A673 (cell line): ENCODE measurements at regions not wholly inside any gene's neighbourhood (a gene's known extent, or its start where the extent isn't known, plus 50 kb on each side); places are given as distances from the start of the nearest gene placed in this dataset.

Experiments
- BruUV-seq: library from RNA; stranded (reverse); fragments of 400-500 nt; replicated peaks from 2 replicates; lab custom pipeline; 2021; lab: Mats Ljungman, UMichigan
- CTCF ChIA-PET: fragments of 300-600 bp; sonication (Branson Sonifier 250); formaldehyde crosslinking; loops from one replicate; lab custom pipeline; 2022; ENCODE audit warnings: antibody characterized with exemption; lab: Charles Lee
- POLR2A ChIA-PET: fragments of 300-600 bp; sonication (Branson Sonifier 250); formaldehyde crosslinking; loops from one replicate; lab custom pipeline; 2022; ENCODE audit warnings: antibody characterized with exemption; ENCODE audit not compliant: low non-redundant PET; lab: Charles Lee
- DNase-seq: peaks from one replicate; pipeline ENCODE4 v3.0.0-alpha.2; 2015; ENCODE audit warnings: low spot score
- H3K27ac ChIP-seq: fragments of 200-600 bp; sonication (generic); 2 replicates; pipeline ENCODE4 v1.5.1; 2016; ENCODE audit warnings: mixed run types, low read depth, mild to moderate bottlenecking, mixed read lengths, antibody characterized with exemption, low read length; ENCODE audit not compliant: poor library complexity, severe bottlenecking
- H3K27me3 ChIP-seq: fragments of 200-600 bp; sonication (generic); replicated peaks from 2 replicates; pipeline ENCODE4 v1.6.1; 2017; ENCODE audit warnings: mixed run types, low read depth, mild to moderate bottlenecking, mixed read lengths, antibody characterized with exemption, low read length; ENCODE audit not compliant: insufficient read depth, poor library complexity
- H3K36me3 ChIP-seq: fragments of 200-600 bp; sonication (generic); 2 replicates; pipeline ENCODE4 v1.6.1; 2016; ENCODE audit warnings: mixed run types, mild to moderate bottlenecking, mixed read lengths, antibody characterized with exemption, low read length; ENCODE audit not compliant: insufficient read depth, poor library complexity, severe bottlenecking
- H3K4me1 ChIP-seq: fragments of 200-600 bp; sonication (generic); 2 replicates; pipeline ENCODE4 v1.6.1; 2017; ENCODE audit warnings: mixed run types, mild to moderate bottlenecking, mixed read lengths, antibody characterized with exemption, low read length; ENCODE audit not compliant: insufficient read depth, poor library complexity, severe bottlenecking
- H3K4me3 ChIP-seq: fragments of 200-600 bp; sonication (generic); 2 replicates; pipeline ENCODE4 v1.5.1; 2016; ENCODE audit warnings: low read depth, mixed run types, mild to moderate bottlenecking, mixed read lengths, low read length; ENCODE audit not compliant: poor library complexity, severe bottlenecking
- H3K9me3 ChIP-seq: fragments of 200-600 bp; sonication (generic); 2 replicates; pipeline ENCODE4 v1.6.1; 2016; ENCODE audit warnings: mixed run types, low read depth, mild to moderate bottlenecking, mixed read lengths, antibody characterized with exemption, low read length; ENCODE audit not compliant: poor library complexity, severe bottlenecking
- CTCF ChIP-seq: fragments of 300-800, 200-600 bp; sonication (generic); conservative IDR thresholded peaks from 2 replicates; pipeline ENCODE4 v1.5.1; 2017; ENCODE audit warnings: low read depth, mild to moderate bottlenecking, antibody characterized with exemption, low read length, moderate library complexity, mixed read lengths
- EZH2 ChIP-seq: fragments of 200-600 bp; sonication (generic); IDR thresholded peaks from 2 replicates; pipeline ENCODE4 v1.6.1; 2017; ENCODE audit warnings: borderline replicate concordance, low read depth, mild to moderate bottlenecking, mixed read lengths, antibody characterized with exemption, low read length; ENCODE audit not compliant: poor library complexity, severe bottlenecking
- intact Hi-C: fragments of 100-400 bp; cut with micrococcal nuclease; formaldehyde crosslinking; loops from one replicate; pipeline ENCODE4 v1.10.0; 2022; ENCODE audit not compliant: unreplicated experiment

GRCh38 chr9:75464726-75465125, 376.4 kb downstream of the OSTF1 start:
- no TSS peak for BruUV-seq
- ChIA-PET POLR2A (no interaction called here), CTCF (no interaction called here)
- DNase-seq, result no peak
- intact Hi-C loops, result no loop called here
- Histone ChIP-seq H3K4me3 (no peak overlapping the region), H3K9me3 (no peaks in the 10 kb centered on the region), H3K27me3 (no peaks in the 10 kb centered on the region), H3K36me3 (no peaks in the 10 kb centered on the region), H3K4me1 (no peaks in the 10 kb centered on the region), H3K27ac (no peak overlapping the region)
- TF ChIP-seq EZH2, result no peak
- TF ChIP-seq CTCF, result no peak

GRCh38 chr9:75467142-75467541, 378.8 kb downstream of the OSTF1 start:
- Histone ChIP-seq H3K27me3 (peaks cover 12% of the 10 kb centered on the region), H3K4me3 (no peak overlapping the region), H3K4me1 (no peaks in the 10 kb centered on the region), H3K36me3 (no peaks in the 10 kb centered on the region), H3K9me3 (no peaks in the 10 kb centered on the region), H3K27ac (no peak overlapping the region)
- DNase-seq, result no peak
- TF ChIP-seq EZH2 (no peak), CTCF (no peak)
- intact Hi-C loops, result no loop called here
- CTCF ChIA-PET, result no interaction called here
- no TSS peak for BruUV-seq
- POLR2A ChIA-PET, result no interaction called here

- no TSS peak for BruUV-seq
- Histone ChIP-seq H3K27ac (no peak overlapping the region), H3K4me3 (no peak overlapping the region), H3K36me3 (no peaks in the 10 kb centered on the region), H3K4me1 (no peaks in the 10 kb centered on the region), H3K27me3 (peaks cover 12% of the 10 kb centered on the region), H3K9me3 (no peaks in the 10 kb centered on the region)
- intact Hi-C loops, result no loop called here
- POLR2A ChIA-PET, result no interaction called here
- CTCF ChIA-PET, result no interaction called here
- no peak for TF ChIP-seq EZH2
- no peak for DNase-seq
Measured at GRCh38 chr9:75471549-75472114, 383.3 kb downstream of the OSTF1 start.

GRCh38 chr9:75482566-75482965, 394.3 kb downstream of the OSTF1 start:
- CTCF ChIA-PET, result no interaction called here
- Histone ChIP-seq H3K27ac (no peak overlapping the region), H3K36me3 (no peaks in the 10 kb centered on the region), H3K27me3 (no peaks in the 10 kb centered on the region), H3K4me3 (no peak overlapping the region), H3K9me3 (no peaks in the 10 kb centered on the region), H3K4me1 (no peaks in the 10 kb centered on the region)
- BruUV-seq, result no TSS peak
- no peak for DNase-seq
- POLR2A ChIA-PET, result no interaction called here
- intact Hi-C loops, result loop anchor here (10.0 kb wide), 1 partner anchor 148 kb away; no protein-coding TSS in a partner anchor
- no peak for TF ChIP-seq EZH2
- TF ChIP-seq CTCF, result 0 out of 2 replicates have a peak, but pooled peaks have one; percentile 10
